Liver (tissue), 8 donors: ENCODE measurements at regions not wholly inside any gene's neighbourhood (a gene's known extent, or its start where the extent isn't known, plus 50 kb on each side); places are given as distances from the start of the nearest gene placed in this dataset.

ENCODE experiments used
- DNase-seq: peaks from one replicate; pipeline ENCODE4 v3.0.0-alpha.2; 2017; ENCODE audit warnings: low spot score
- H3K27ac ChIP-seq, 2 donors: one replicate each; pipeline ENCODE4 v1.7.0; 2013; ENCODE audit warnings: inconsistent platforms in 2 of 2, low read length in 2 of 2, control low read depth in 1 of 2, low read depth in 1 of 2, mild to moderate bottlenecking in 1 of 2
- H3K27me3 ChIP-seq, 4 donors: one replicate each; pipeline versions ENCODE4 v1.6.1 to v1.7.0; 2013; ENCODE audit warnings: low read length in 3 of 4, inconsistent platforms in 1 of 4, mild to moderate bottlenecking in 1 of 4, moderate library complexity in 1 of 4; ENCODE audit not compliant: control insufficient read depth in 4 of 4, insufficient read depth in 4 of 4
- H3K36me3 ChIP-seq, 4 donors: one replicate each; pipeline versions ENCODE4 v1.6.1 to v1.7.0; 2013; ENCODE audit warnings: low read length in 3 of 4, mild to moderate bottlenecking in 3 of 4, low read depth in 1 of 4, moderate library complexity in 1 of 4; ENCODE audit not compliant: control insufficient read depth in 4 of 4, insufficient read depth in 3 of 4
- H3K4me1 ChIP-seq, 4 donors: one replicate each; pipeline versions ENCODE4 v1.6.1 to v1.7.0; 2013; ENCODE audit warnings: low read length in 3 of 4, mild to moderate bottlenecking in 3 of 4, moderate library complexity in 1 of 4; ENCODE audit not compliant: control insufficient read depth in 4 of 4, insufficient read depth in 4 of 4
- H3K4me3 ChIP-seq, 3 donors: one replicate each; pipeline versions ENCODE4 v1.6.1 to v1.7.0; 2013; ENCODE audit warnings: low read length in 3 of 3, control low read depth in 1 of 3, low read depth in 1 of 3, mild to moderate bottlenecking in 1 of 3
- H3K9ac ChIP-seq, 2 donors: one replicate each; pipeline ENCODE4 v1.7.0; 2013; ENCODE audit warnings: low read length in 2 of 2, mild to moderate bottlenecking in 2 of 2, moderate library complexity in 2 of 2, control low read depth in 1 of 2, low read depth in 1 of 2
- H3K9me3 ChIP-seq, 4 donors: one replicate each; pipeline versions ENCODE4 v1.6.1 to v1.7.0; 2013; ENCODE audit warnings: low read length in 3 of 4; ENCODE audit not compliant: control insufficient read depth in 4 of 4
- ATF3 ChIP-seq: IDR thresholded peaks from 2 replicates; pipeline ENCODE4 v1.6.1; 2016; ENCODE audit warnings: antibody characterized with exemption
- CTCF ChIP-seq: fragments of 150-350 bp; IDR thresholded peaks from 2 replicates; pipeline ENCODE4 v1.5.1; 2017; ENCODE audit warnings: improper control_type of control experiment, low read depth, low read length; ENCODE audit not compliant: missing input control
- FOXA1 ChIP-seq: IDR thresholded peaks from 2 replicates; pipeline ENCODE4 v1.6.1; 2016; ENCODE audit warnings: antibody characterized with exemption
- FOXA2 ChIP-seq: IDR thresholded peaks from 2 replicates; pipeline ENCODE4 v1.6.1; 2016; ENCODE audit warnings: antibody characterized with exemption
- GABPA ChIP-seq, 2 donors: IDR thresholded peaks in 1 of 2; conservative IDR thresholded peaks in 1 of 2; 2 replicates each; pipeline ENCODE4 v1.6.1; 2016; ENCODE audit warnings: antibody characterized with exemption in 2 of 2, mild to moderate bottlenecking in 1 of 2, moderate library complexity in 1 of 2
- HNF4A ChIP-seq, 2 donors: conservative IDR thresholded peaks; 2 replicates each; pipeline ENCODE4 v1.6.1; 2016; ENCODE audit warnings: antibody characterized with exemption in 2 of 2, mild to moderate bottlenecking in 2 of 2
- HNF4G ChIP-seq: IDR thresholded peaks from 2 replicates; pipeline ENCODE4 v1.6.1; 2016; ENCODE audit warnings: antibody characterized with exemption
- JUND ChIP-seq, 2 donors: IDR thresholded peaks; 2 replicates each; pipeline ENCODE4 v1.6.1; 2016; ENCODE audit warnings: antibody characterized with exemption in 2 of 2
- MAX ChIP-seq: IDR thresholded peaks from 2 replicates; pipeline ENCODE4 v1.6.1; 2016; ENCODE audit warnings: antibody characterized with exemption
- NR2F2 ChIP-seq: IDR thresholded peaks from 2 replicates; pipeline ENCODE4 v1.6.1; 2016; ENCODE audit warnings: antibody characterized with exemption
- RAD21 ChIP-seq, 2 donors: IDR thresholded peaks; 2 replicates each; pipeline ENCODE4 v1.6.1; 2016; ENCODE audit warnings: antibody characterized with exemption in 2 of 2, mild to moderate bottlenecking in 2 of 2
- REST ChIP-seq: IDR thresholded peaks from 2 replicates; pipeline ENCODE4 v1.6.1; 2016; ENCODE audit warnings: antibody characterized with exemption, mild to moderate bottlenecking
- RXRA ChIP-seq, 2 donors: IDR thresholded peaks; 2 replicates each; pipeline ENCODE4 v1.6.1; 2017 to 2018; ENCODE audit warnings: antibody characterized with exemption in 2 of 2, mild to moderate bottlenecking in 1 of 2
- SP1 ChIP-seq: IDR thresholded peaks from 2 replicates; pipeline ENCODE4 v1.6.1; 2018; ENCODE audit warnings: antibody characterized with exemption, mild to moderate bottlenecking
- TAF1 ChIP-seq: conservative IDR thresholded peaks from 2 replicates; pipeline ENCODE4 v1.6.1; 2016; ENCODE audit warnings: antibody characterized with exemption, mild to moderate bottlenecking
- YY1 ChIP-seq: IDR thresholded peaks from 2 replicates; pipeline ENCODE4 v1.6.1; 2016; ENCODE audit warnings: antibody characterized with exemption, mild to moderate bottlenecking
- ZBTB33 ChIP-seq: IDR thresholded peaks from 2 replicates; pipeline ENCODE4 v1.6.1; 2016; ENCODE audit warnings: antibody characterized with exemption
- WGBS: extraction: QIAGEN DNeasy Blood & Tissue Kit; methylation state at CpG from one replicate; pipeline ENCODE4 v1.1.7; 2013; 5-methylcytosine and 5-hydroxymethylcytosine counted together
- donor health status: healthy.
- donor health status: healthy.
- donor health status: healthy.
- donor health status: healthy.
- donor health status: healthy.

GRCh38 chr3:28924744-28925360 is 356.0 kb upstream of the RBMS3 start:
- Histone ChIP-seq H3K9me3 (no peaks in the 10 kb centered on the region), H3K36me3 (no peaks in the 10 kb centered on the region), H3K4me1 (no peaks in the 10 kb centered on the region), H3K9ac (no peak overlapping the region), H3K27ac (no peak overlapping the region), H3K27me3 (no peaks in the 10 kb centered on the region), H3K4me3 (no peak overlapping the region)
- 87% methylated on average over 1 of the region's 1 CpG for WGBS
- DNase-seq: no peak
- TF ChIP-seq CTCF (no peak), GABPA (IDR thresholded peaks at IDR 0.05 in 1 of 2, conservative IDR thresholded peaks at IDR 0.05 in 1 of 2) (no peak), FOXA2 (no peak), YY1 (no peak), REST (no peak), SP1 (no peak), TAF1 (no peak), ATF3 (no peak)

- 76% methylated on average over 4 of the region's 4 CpGs for WGBS
- no peaks in the 10 kb centered on the region for H3K4me1 ChIP-seq
- H3K9me3 ChIP-seq: no peaks in the 10 kb centered on the region
- no peak overlapping the region for H3K4me3 ChIP-seq
- no peaks in the 10 kb centered on the region for H3K36me3 ChIP-seq
- H3K27ac ChIP-seq: no peak overlapping the region
- H3K9ac ChIP-seq: no peak overlapping the region
- no peak for DNase-seq
- no peaks in the 10 kb centered on the region for H3K27me3 ChIP-seq
- no peak for TF ChIP-seq RXRA (IDR thresholded peaks at IDR 0.05)
- TF ChIP-seq FOXA2: no peak
- no peak for TF ChIP-seq YY1
- no peak for TF ChIP-seq FOXA1
- no peak for TF ChIP-seq CTCF
- TF ChIP-seq MAX: no peak
- no peak for TF ChIP-seq ATF3
- no peak for TF ChIP-seq NR2F2
- TF ChIP-seq TAF1: no peak
- no peak for TF ChIP-seq RAD21 (IDR thresholded peaks at IDR 0.05)
- no peak for TF ChIP-seq HNF4G
- no peak for TF ChIP-seq JUND (IDR thresholded peaks at IDR 0.05)
- TF ChIP-seq REST: no peak
- no peak for TF ChIP-seq ZBTB33
- no peak for TF ChIP-seq SP1
- no peak for TF ChIP-seq HNF4A (conservative IDR thresholded peaks at IDR 0.05)
Measured at GRCh38 chr3:28933337-28933736, 347.5 kb upstream of the RBMS3 start.
